Right lobe of liver (tissue), 6 donors: ENCODE measurements at regions not wholly inside any gene's neighbourhood (a gene's known extent, or its start where the extent isn't known, plus 50 kb on each side); places are given as distances from the start of the nearest gene placed in this dataset.

ENCODE experiments used
- ATAC-seq, 4 donors: fragments of 200-7000 bp; cut with Tn5 transposase; one replicate each; pipeline ENCODE4 v1.9.1; 2020; ENCODE audit warnings: mild to moderate bottlenecking in 4 of 4, moderate library complexity in 4 of 4
- DNase-seq, 3 donors: peaks; one replicate each; pipeline ENCODE4 v3.0.0-alpha.2; 2020
- H3K27ac ChIP-seq, 3 donors: fragments of 200-600 bp; one replicate each; pipeline ENCODE4 v1.8.0; 2022
- H3K27me3 ChIP-seq, 2 donors: fragments of 200-600 bp; one replicate each; pipeline ENCODE4 v1.8.0; 2022
- H3K36me3 ChIP-seq, 4 donors: fragments of 200-600 bp; sonication (generic) in 1 of 4; one replicate each; pipeline versions ENCODE4 v1.5.1 to v1.8.0; 2017 to 2022; ENCODE audit warnings: control low read depth in 1 of 4
- H3K4me1 ChIP-seq, 4 donors: fragments of 200-600 bp; sonication (generic) in 1 of 4; one replicate each; pipeline versions ENCODE4 v1.5.1 to v1.8.0; 2017 to 2022; ENCODE audit warnings: control low read depth in 1 of 4
- H3K4me3 ChIP-seq, 3 donors: fragments of 200-600 bp; one replicate each; pipeline ENCODE4 v1.8.0; 2022
- H3K9me3 ChIP-seq, 4 donors: fragments of 200-600 bp; sonication (generic) in 1 of 4; one replicate each; pipeline versions ENCODE4 v1.5.1 to v1.8.0; 2017 to 2022; ENCODE audit warnings: control low read depth in 1 of 4
- CTCF ChIP-seq, 4 donors: fragments of 200-600 bp in 3 of 4; fragments of 450-650 bp in 1 of 4; IDR thresholded peaks; one replicate each; pipeline versions ENCODE4 v1.5.1 to v1.8.0; 2016 to 2022; ENCODE audit warnings: antibody characterized with exemption in 4 of 4, mild to moderate bottlenecking in 2 of 4
- POLR2A ChIP-seq: fragments of 450-650 bp; IDR thresholded peaks from one replicate; pipeline ENCODE4 v1.6.1; 2017; ENCODE audit warnings: antibody characterized with exemption, mild to moderate bottlenecking
- WGBS: methylation state at CpG from one replicate; pipeline ENCODE4 v1.1.6; 2018; ENCODE audit warnings: low coverage, low lambda C conversion rate; ENCODE audit not compliant: insufficient coverage; ENCODE audit errors: missing lambda C conversion rate; 5-methylcytosine and 5-hydroxymethylcytosine counted together
- intact Hi-C, 2 donors: fragments of 100-400 bp; cut with DNase I; formaldehyde crosslinking; loops; one replicate each; pipeline versions ENCODE4 v1.11.2 to v1.14.1; 2022
- donor health status: DM: no; HTN: yes; CAD: no.
- donor health status: DM: no; HTN: no; CAD: no.
- donor health status: DM: no; HTN: no; CAD: no.
- donor health status: DM: no; HTN: yes; CAD: no.
- donor health status: DM: no; HTN: yes; CAD: no.

DNA sequence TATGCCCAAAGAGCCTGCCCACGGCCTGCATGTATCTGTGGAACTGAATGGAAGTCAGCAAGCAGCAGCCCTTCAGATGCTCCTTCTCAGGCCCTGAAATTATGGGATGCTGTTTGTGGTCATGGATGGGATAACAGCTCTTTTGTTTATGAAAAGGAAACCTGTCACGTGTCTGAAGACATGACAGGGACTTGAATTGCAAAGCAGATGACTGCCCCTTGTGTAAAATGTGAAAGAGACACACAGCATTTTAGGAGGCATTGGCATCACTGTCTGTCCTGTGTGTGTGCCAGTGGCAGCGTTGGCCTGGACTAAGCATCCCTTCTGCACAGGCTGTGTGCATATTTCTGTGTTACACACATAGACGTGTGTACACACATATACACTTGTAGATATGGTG is 192.1 kb downstream of the VRK1 start:
- no peaks in the 10 kb centered on the region for H3K36me3 ChIP-seq
- no peaks in the 10 kb centered on the region for H3K4me1 ChIP-seq
- WGBS = 56% methylated on average over 4 of the region's 4 CpGs
- H3K4me3 ChIP-seq = no peak overlapping the region
- ATAC-seq = no peak
- H3K27me3 ChIP-seq = no peaks in the 10 kb centered on the region
- no peaks in the 10 kb centered on the region for H3K9me3 ChIP-seq
- no peak for DNase-seq
- no peak for TF ChIP-seq CTCF (IDR thresholded peaks at IDR 0.05)
- no peak for TF ChIP-seq POLR2A
- intact Hi-C loops = no loop called here
- no peak overlapping the region for H3K27ac ChIP-seq

DNA sequence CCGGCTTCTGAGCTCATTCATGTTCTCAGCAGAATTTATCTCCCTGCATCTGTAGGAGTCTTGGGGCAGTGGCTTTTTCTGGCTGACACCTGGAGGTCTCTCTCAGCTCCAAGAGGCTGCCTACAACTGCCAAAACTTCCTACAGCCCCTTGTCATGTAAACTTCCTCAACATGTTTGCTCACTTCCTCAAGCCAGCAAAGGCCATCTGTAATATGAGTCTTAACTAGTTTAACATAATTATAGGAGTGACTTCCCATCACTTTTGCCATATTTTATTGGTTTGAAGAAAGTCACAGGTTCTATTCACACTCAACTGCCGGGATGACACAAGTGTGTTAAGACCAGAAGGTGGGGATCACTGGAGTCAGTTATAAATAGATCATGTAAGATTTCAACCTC is 194.0 kb downstream of the VRK1 start:
- Histone ChIP-seq H3K27me3 (no peaks in the 10 kb centered on the region), H3K9me3 (no peaks in the 10 kb centered on the region), H3K27ac (no peak overlapping the region), H3K4me3 (no peak overlapping the region), H3K4me1 (no peaks in the 10 kb centered on the region), H3K36me3 (no peaks in the 10 kb centered on the region)
- 88% methylated on average over 2 of the region's 2 CpGs for WGBS
- no peak for ATAC-seq
- intact Hi-C loops = no loop called here
- DNase-seq = no peak
- TF ChIP-seq CTCF (IDR thresholded peaks at IDR 0.05) = no peak
- no peak for TF ChIP-seq POLR2A

DNA sequence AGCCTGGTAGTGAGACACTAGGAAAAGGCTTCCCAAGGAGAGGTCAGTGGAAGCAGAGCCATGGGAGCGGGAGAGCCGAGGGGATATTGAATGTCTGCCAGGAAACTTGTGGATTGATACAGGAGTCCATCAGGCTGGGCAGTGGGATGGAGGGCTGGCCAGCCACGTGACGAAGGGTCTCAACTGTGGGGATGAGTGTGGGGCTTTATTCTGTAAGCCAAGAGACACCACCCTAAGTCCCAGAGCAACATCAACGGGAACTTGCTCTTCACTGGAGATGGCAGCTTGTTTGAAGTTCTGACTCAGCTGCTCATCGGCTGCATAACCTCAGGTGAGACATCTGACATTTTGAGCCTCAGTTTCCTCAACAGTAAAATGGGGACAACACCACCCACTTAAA is 197.8 kb downstream of the VRK1 start:
- Histone ChIP-seq H3K9me3 (no peaks in the 10 kb centered on the region), H3K4me1 (no peaks in the 10 kb centered on the region), H3K36me3 (no peaks in the 10 kb centered on the region), H3K4me3 (no peak overlapping the region), H3K27me3 (no peaks in the 10 kb centered on the region), H3K27ac (no peak overlapping the region)
- 100% methylated on average over 2 of the region's 6 CpGs for WGBS
- ATAC-seq (no peak), DNase-seq (no peak)
- intact Hi-C loops = no loop called here
- TF ChIP-seq POLR2A (no peak), CTCF (IDR thresholded peaks at IDR 0.05) (no peak)

GRCh38 chr14:96997269-96997668 is 200.1 kb downstream of the VRK1 start:
- Histone ChIP-seq H3K27ac (no peak overlapping the region), H3K4me1 (no peaks in the 10 kb centered on the region), H3K4me3 (no peak overlapping the region), H3K9me3 (no peaks in the 10 kb centered on the region), H3K36me3 (no peaks in the 10 kb centered on the region), H3K27me3 (no peaks in the 10 kb centered on the region)
- intact Hi-C loops = no loop called here
- WGBS = 69% methylated on average over 6 of the region's 6 CpGs
- no peak for TF ChIP-seq CTCF (IDR thresholded peaks at IDR 0.05)
- no peak for TF ChIP-seq POLR2A
- DNase-seq = no peak
- ATAC-seq = no peak

GRCh38 chr14:96997996-96998395 is 200.8 kb downstream of the VRK1 start:
- intact Hi-C loops = no loop called here
- Histone ChIP-seq H3K4me1 (no peaks in the 10 kb centered on the region), H3K9me3 (no peaks in the 10 kb centered on the region), H3K36me3 (no peaks in the 10 kb centered on the region), H3K27me3 (no peaks in the 10 kb centered on the region), H3K27ac (no peak overlapping the region), H3K4me3 (no peak overlapping the region)
- TF ChIP-seq POLR2A = no peak
- 20% methylated on average over 1 of the region's 5 CpGs for WGBS
- DNase-seq (no peak), ATAC-seq (no peak)
